ENCODE measurements at regions not wholly inside any gene's neighbourhood (a gene's known extent, or its start where the extent isn't known, plus 50 kb on each side); places are given as distances from the start of the nearest gene placed in this dataset.

- H3K79me2 ChIP-seq (ENCODE audit: control insufficient read depth, insufficient read depth, low read length), result no peaks in the 10 kb centered on the region
- no peak overlapping the region for H2AFZ ChIP-seq (ENCODE audit: control insufficient read depth, low read depth, low read length)
- no peak overlapping the region for H3K27ac ChIP-seq (ENCODE audit: control insufficient read depth, insufficient read depth)
- RAD21 ChIA-PET (ENCODE audit: unreplicated experiment), result no interaction called here
- no peak overlapping the region for H3K9ac ChIP-seq (ENCODE audit: control insufficient read depth, insufficient read depth, low read length)
- H3K27me3 ChIP-seq (replicated peaks in 1 of 2; ENCODE audit: control insufficient read depth in 2 of 2, insufficient read depth in 2 of 2, low read length in 1 of 2), result peaks cover 0 to 2% of the 10 kb centered on the region in 2 experiments; a peak in 1 of 4 replicates
- H3K9me3 ChIP-seq (replicated peaks; ENCODE audit: control insufficient read depth, insufficient read depth, low read length), result no peaks in the 10 kb centered on the region; the same call in 2 of the 3 replicates
- in situ Hi-C loops (cut with MboI) (no loop called here), intact Hi-C loops (cut with micrococcal nuclease; ENCODE audit: unreplicated experiment) (no loop called here)
- no peaks in the 10 kb centered on the region for H4K20me1 ChIP-seq (ENCODE audit: control insufficient read depth, insufficient read depth)
- POLR2A ChIA-PET, result no interaction called here
- WGBS (ENCODE audit: insufficient coverage, insufficient replicate concordance, low lambda C conversion rate, missing lambda C conversion rate), result 24% methylated on average over 6 of the region's 6 CpGs
- H3K4me3 ChIP-seq, result no peak overlapping the region
- ATAC-seq (no peak), DNase-seq (ENCODE audit: low read depth, low spot score) (no peak), FAIRE-seq (no peak)
- no TSS peak for BruUV-seq (replicated peaks)
- CTCF ChIA-PET, result interaction anchor here (0.6 kb wide), 1 partner anchor 1593 kb away, joined by 3 read pairs; no protein-coding TSS in a partner anchor
- no peak for TF ChIP-seq NBN (IDR thresholded peaks at IDR 0.05)
- no peak for TF ChIP-seq IKZF2 (IDR thresholded peaks at IDR 0.05)
- no peak for TF ChIP-seq RUNX3 (IDR thresholded peaks at IDR 0.05; ENCODE audit: low read length)
- TF ChIP-seq MAX (IDR thresholded peaks at IDR 0.05; ENCODE audit: low read depth, low read length), result no peak
- no peak for TF ChIP-seq CREM (IDR thresholded peaks at IDR 0.05; ENCODE audit: low read depth)
- no peak for TF ChIP-seq MXI1 (IDR thresholded peaks at IDR 0.05; ENCODE audit: low read depth, low read length)
- no peak for TF ChIP-seq CTCF (IDR thresholded peaks at IDR 0.05 in 2 of 3, conservative IDR thresholded peaks at IDR 0.05 in 1 of 3; ENCODE audit: control insufficient read depth in 2 of 3, extremely low read depth in 1 of 3, insufficient read depth in 1 of 3, low read depth in 3 of 3, low read length in 3 of 3)
- no peak for TF ChIP-seq SIX5 (IDR thresholded peaks at IDR 0.05; ENCODE audit: low read depth, low read length, severe bottlenecking)
- TF ChIP-seq BCL3 (IDR thresholded peaks at IDR 0.05; ENCODE audit: borderline replicate concordance, insufficient read depth, low read depth, low read length, poor library complexity, severe bottlenecking), result no peak
- no peak for TF ChIP-seq SMARCA5 (IDR thresholded peaks at IDR 0.05)
- H3K4me1 ChIP-seq (ENCODE audit: control insufficient read depth, insufficient read depth, low read length), result no peaks in the 10 kb centered on the region
- no peak overlapping the region for H3K4me2 ChIP-seq (ENCODE audit: control insufficient read depth, insufficient read depth)
- H3K36me3 ChIP-seq (ENCODE audit: control insufficient read depth in 2 of 2, insufficient read depth in 2 of 2, low read length in 1 of 2), result no peaks in the 10 kb centered on the region
- SMC1A ChIA-PET (ENCODE audit: uncharacterized antibody, unreplicated experiment), result no interaction called here
Measured at GRCh38 chr16:86184185-86184584, 285.2 kb downstream of the IRF8 start.

All from GM12878 (cell line).